GM12878 (cell line): ENCODE measurements at regions not wholly inside any gene's neighbourhood (a gene's known extent, or its start where the extent isn't known, plus 50 kb on each side); places are given as distances from the start of the nearest gene placed in this dataset.

Experiments
- BCL3 ChIP-seq: IDR thresholded peaks from 2 replicates; pipeline ENCODE4 v1.6.1; 2011; ENCODE audit warnings: borderline replicate concordance, low read depth, mild to moderate bottlenecking, moderate library complexity, low read length; ENCODE audit not compliant: insufficient read depth, poor library complexity, severe bottlenecking
- CEBPB ChIP-seq, 2 experiments: fragments of 150-350 bp in 1 of 2; IDR thresholded peaks; 2 replicates each; pipeline ENCODE4 v1.6.1; 2012 to 2014; ENCODE audit warnings: low read depth in 2 of 2, low read length in 2 of 2, borderline replicate concordance in 1 of 2, inconsistent platforms in 1 of 2
- CTCF ChIP-seq, 3 experiments: IDR thresholded peaks in 2 of 3; conservative IDR thresholded peaks in 1 of 3; 2 replicates each; pipeline ENCODE4 v1.5.1; 2011; ENCODE audit warnings: low read depth in 3 of 3, low read length in 3 of 3, mild to moderate bottlenecking in 3 of 3, control low read depth in 2 of 3, moderate library complexity in 2 of 3, inconsistent platforms in 1 of 3, mixed read lengths in 1 of 3; ENCODE audit not compliant: control insufficient read depth in 2 of 3, insufficient read depth in 1 of 3; ENCODE audit errors: extremely low read depth in 1 of 3
- E2F8 ChIP-seq: fragments of 450-650 bp; IDR thresholded peaks from 2 replicates; pipeline ENCODE4 v1.6.1; 2018; ENCODE audit warnings: mild to moderate bottlenecking, low read depth, moderate library complexity; ENCODE audit not compliant: partially characterized antibody
- KAT2A ChIP-seq: conservative IDR thresholded peaks from 2 replicates; pipeline ENCODE4 v1.6.1; 2011; ENCODE audit warnings: low read depth, low read length; ENCODE audit not compliant: control insufficient read depth
- KDM1A ChIP-seq: fragments of 200-600 bp; sonication (generic); IDR thresholded peaks from 2 replicates; pipeline ENCODE4 v1.6.1; 2016; ENCODE audit warnings: borderline replicate concordance
- NFYB ChIP-seq: IDR thresholded peaks from 2 replicates; pipeline ENCODE4 v1.6.1; 2011; ENCODE audit warnings: low read depth, mild to moderate bottlenecking, low read length, improper control_type of control experiment, moderate library complexity; ENCODE audit not compliant: insufficient read depth
- POLR2A ChIP-seq: IDR thresholded peaks from 2 replicates; pipeline ENCODE4 v1.6.1; 2011; ENCODE audit warnings: low read depth, mild to moderate bottlenecking, low read length
- POLR2AphosphoS5 ChIP-seq: IDR thresholded peaks from 2 replicates; pipeline ENCODE4 v1.6.1; 2011; ENCODE audit warnings: mild to moderate bottlenecking, low read length, inconsistent platforms
- TAF1 ChIP-seq: IDR thresholded peaks from 2 replicates; pipeline ENCODE4 v1.6.1; 2011; ENCODE audit warnings: mild to moderate bottlenecking, low read depth, low read length, borderline replicate concordance
- YY1 ChIP-seq: IDR thresholded peaks from 2 replicates; pipeline ENCODE4 v1.6.1; 2011; ENCODE audit warnings: low read depth, mild to moderate bottlenecking, low read length
- ZNF274 ChIP-seq: IDR thresholded peaks from one replicate; pipeline ENCODE4 v1.8.0; 2011; ENCODE audit not compliant: insufficient read length, insufficient read depth

GRCh38 chr17:64774888-64775540 is 112.9 kb upstream of the SMURF2 start:
- TF ChIP-seq CTCF (IDR thresholded peaks at IDR 0.05 in 2 of 3, conservative IDR thresholded peaks at IDR 0.05 in 1 of 3; ENCODE audit: control insufficient read depth in 2 of 3, extremely low read depth in 1 of 3, insufficient read depth in 1 of 3, low read depth in 3 of 3, low read length in 3 of 3) (no peak), ZNF274 (no peak), POLR2AphosphoS5 (no peak), POLR2A (no peak), NFYB (no peak), YY1 (no peak), KDM1A (no peak), E2F8 (no peak), TAF1 (no peak), BCL3 (no peak), CEBPB (IDR thresholded peaks at IDR 0.05; ENCODE audit: borderline replicate concordance in 1 of 2, low read depth in 2 of 2, low read length in 2 of 2) (no peak), KAT2A (no peak)
